K562 (cell line): ENCODE measurements at regions not wholly inside any gene's neighbourhood (a gene's known extent, or its start where the extent isn't known, plus 50 kb on each side); places are given as distances from the start of the nearest gene placed in this dataset.

Source experiments
- FOXA3 ChIP-seq, 2 experiments: fragments of 450-650 bp in 1 of 2; sonication (generic) in 1 of 2; formaldehyde crosslinking; IDR thresholded peaks in 1 of 2; conservative IDR thresholded peaks in 1 of 2; 2 replicates each; pipeline versions ENCODE4 v1.4.0 to v1.8.0; 2020 to 2022; ENCODE audit warnings: mild to moderate bottlenecking in 2 of 2, missing genetic modification reagents in 1 of 2
- MYNN ChIP-seq, 2 experiments: sonication (generic); formaldehyde crosslinking in 1 of 2; IDR thresholded peaks; 2 replicates each; pipeline versions ENCODE4 v1.5.0 to v1.6.1; 2016 to 2020; ENCODE audit warnings: antibody characterized with exemption in 1 of 2, missing genetic modification reagents in 1 of 2
- NR2F6 ChIP-seq: fragments of 450-650 bp; formaldehyde crosslinking; IDR thresholded peaks from 2 replicates; pipeline ENCODE4 v1.4.0; 2020; ENCODE audit warnings: mild to moderate bottlenecking
- PHB2 ChIP-seq: fragments of 450-650 bp; IDR thresholded peaks from 2 replicates; pipeline ENCODE4 v1.6.1; 2017; ENCODE audit warnings: low read depth
- RBM34 ChIP-seq: fragments of 200-400 bp; formaldehyde crosslinking; IDR thresholded peaks from 2 replicates; pipeline ENCODE4 v1.6.1; 2018; ENCODE audit warnings: low read length, borderline replicate concordance; ENCODE audit not compliant: insufficient read depth
- TBP ChIP-seq: optimal IDR thresholded peaks from 2 replicates; pipeline ENCODE3; 2011; ENCODE audit warnings: low read depth, low read length, improper control_type of control experiment
- ZNF224 ChIP-seq: sonication (generic); formaldehyde crosslinking; IDR thresholded peaks from 2 replicates; pipeline ENCODE4 v1.8.0; 2022; ENCODE audit warnings: mild to moderate bottlenecking, missing genetic modification reagents
- ZNF239 ChIP-seq: fragments of 250-450 bp; sonication (Bioruptor Pico); IDR thresholded peaks from 2 replicates; pipeline ENCODE4 v1.4.0; 2020; ENCODE audit warnings: mild to moderate bottlenecking
- ZNF436 ChIP-seq: fragments of 250-450, 450-650 bp; sonication (Bioruptor Pico); formaldehyde crosslinking; IDR thresholded peaks from 2 replicates; pipeline ENCODE4 v1.7.0; 2020; ENCODE audit warnings: mild to moderate bottlenecking
- ZNF699 ChIP-seq: fragments of 250-450 bp; sonication (Bioruptor Pico); IDR thresholded peaks from 2 replicates; pipeline ENCODE4 v1.8.0; 2021; ENCODE audit warnings: mild to moderate bottlenecking, moderate library complexity; ENCODE audit not compliant: insufficient replicate concordance
- ZNF707 ChIP-seq: fragments of 250-450 bp; sonication (Bioruptor Pico); conservative IDR thresholded peaks from 2 replicates; pipeline ENCODE4 v1.8.0; 2022; ENCODE audit warnings: inconsistent platforms, mild to moderate bottlenecking, moderate library complexity
- TF ChIP-seq, protein P1 (sequence below): IDR thresholded peaks from 3 replicates; pipeline ENCODE4 v1.6.1; 2011; ENCODE audit warnings: borderline replicate concordance, mild to moderate bottlenecking, moderate library complexity; ENCODE audit not compliant: insufficient read length; ENCODE audit errors: extremely low read depth
- TF ChIP-seq, protein P2 (sequence below), 3 experiments: fragments of 200-800 bp in 1 of 3; sonication (Bioruptor generic) in 1 of 3; sonication (generic) in 1 of 3; formaldehyde crosslinking in 1 of 3; IDR thresholded peaks; 2 replicates each; pipeline versions ENCODE4 v1.6.1 to v1.8.0; 2016 to 2022; ENCODE audit warnings: mild to moderate bottlenecking in 2 of 3, missing compliant biosample characterization in 2 of 3, missing genetic modification characterization in 2 of 3, missing genetic modification reagents in 1 of 3
- TF ChIP-seq, protein P3 (sequence below): fragments of 250-450 bp; sonication (Bioruptor Pico); IDR thresholded peaks from 2 replicates; pipeline ENCODE4 v1.5.0; 2020; ENCODE audit warnings: mild to moderate bottlenecking
- TF ChIP-seq, protein P4 (sequence below): fragments of 250-450 bp; sonication (Bioruptor Pico); IDR thresholded peaks from 2 replicates; pipeline ENCODE4 v1.8.0; 2021; ENCODE audit warnings: borderline replicate concordance, mild to moderate bottlenecking, moderate library complexity; ENCODE audit not compliant: poor library complexity, severe bottlenecking
- TF ChIP-seq, protein P5 (sequence below): fragments of 450-650 bp; formaldehyde crosslinking; conservative IDR thresholded peaks from 2 replicates; pipeline ENCODE4 v1.4.0; 2022; ENCODE audit warnings: mild to moderate bottlenecking, missing genetic modification characterization

DNA sequence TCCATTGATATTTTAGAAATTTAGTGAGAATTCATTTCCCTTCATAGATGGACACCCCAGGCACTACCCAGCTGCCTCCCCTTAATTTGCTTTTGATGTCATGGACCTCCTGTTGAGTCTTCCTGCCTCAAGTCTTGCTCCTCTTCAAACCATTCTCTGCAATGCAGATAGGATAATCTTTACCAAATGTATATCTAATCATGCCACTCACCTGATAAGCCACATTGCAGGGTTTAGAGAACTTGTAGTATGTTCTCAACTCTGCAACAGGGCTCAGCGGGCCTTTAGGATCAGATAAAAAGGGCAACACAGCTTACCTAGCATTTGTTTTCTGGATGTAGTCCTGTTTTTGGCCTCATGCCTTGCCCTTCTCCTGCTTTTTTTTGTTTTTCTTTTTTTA is 234.5 kb downstream of the EMP1 start (continued):
- TF ChIP-seq, protein P1, sequence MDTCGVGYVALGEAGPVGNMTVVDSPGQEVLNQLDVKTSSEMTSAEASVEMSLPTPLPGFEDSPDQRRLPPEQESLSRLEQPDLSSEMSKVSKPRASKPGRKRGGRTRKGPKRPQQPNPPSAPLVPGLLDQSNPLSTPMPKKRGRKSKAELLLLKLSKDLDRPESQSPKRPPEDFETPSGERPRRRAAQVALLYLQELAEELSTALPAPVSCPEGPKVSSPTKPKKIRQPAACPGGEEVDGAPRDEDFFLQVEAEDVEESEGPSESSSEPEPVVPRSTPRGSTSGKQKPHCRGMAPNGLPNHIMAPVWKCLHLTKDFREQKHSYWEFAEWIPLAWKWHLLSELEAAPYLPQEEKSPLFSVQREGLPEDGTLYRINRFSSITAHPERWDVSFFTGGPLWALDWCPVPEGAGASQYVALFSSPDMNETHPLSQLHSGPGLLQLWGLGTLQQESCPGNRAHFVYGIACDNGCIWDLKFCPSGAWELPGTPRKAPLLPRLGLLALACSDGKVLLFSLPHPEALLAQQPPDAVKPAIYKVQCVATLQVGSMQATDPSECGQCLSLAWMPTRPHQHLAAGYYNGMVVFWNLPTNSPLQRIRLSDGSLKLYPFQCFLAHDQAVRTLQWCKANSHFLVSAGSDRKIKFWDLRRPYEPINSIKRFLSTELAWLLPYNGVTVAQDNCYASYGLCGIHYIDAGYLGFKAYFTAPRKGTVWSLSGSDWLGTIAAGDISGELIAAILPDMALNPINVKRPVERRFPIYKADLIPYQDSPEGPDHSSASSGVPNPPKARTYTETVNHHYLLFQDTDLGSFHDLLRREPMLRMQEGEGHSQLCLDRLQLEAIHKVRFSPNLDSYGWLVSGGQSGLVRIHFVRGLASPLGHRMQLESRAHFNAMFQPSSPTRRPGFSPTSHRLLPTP: no peak
- TF ChIP-seq ZNF239 (CRISPR knock-in tag) (no peak), RBM34 (no peak), ZNF224 (no peak), ZNF699 (CRISPR knock-in tag) (no peak), MYNN (IDR thresholded peaks at IDR 0.05) (no peak), MYNN (CRISPR knock-in tag; IDR thresholded peaks at IDR 0.05) (no peak), NR2F6 (CRISPR knock-in tag) (no peak), TBP (no peak), ZNF436 (no peak), PHB2 (no peak), ZNF707 (no peak), FOXA3 (CRISPR knock-in tag; conservative IDR thresholded peaks at IDR 0.05 in 1 of 2, IDR thresholded peaks at IDR 0.05 in 1 of 2) (no peak)
- TF ChIP-seq, protein P2, sequence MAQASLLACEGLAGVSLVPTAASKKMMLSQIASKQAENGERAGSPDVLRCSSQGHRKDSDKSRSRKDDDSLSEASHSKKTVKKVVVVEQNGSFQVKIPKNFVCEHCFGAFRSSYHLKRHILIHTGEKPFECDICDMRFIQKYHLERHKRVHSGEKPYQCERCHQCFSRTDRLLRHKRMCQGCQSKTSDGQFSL (CRISPR knock-in tag; IDR thresholded peaks at IDR 0.05): no peak
- TF ChIP-seq, protein P2 (tag; IDR thresholded peaks at IDR 0.05): no peak
- TF ChIP-seq, protein P3, sequence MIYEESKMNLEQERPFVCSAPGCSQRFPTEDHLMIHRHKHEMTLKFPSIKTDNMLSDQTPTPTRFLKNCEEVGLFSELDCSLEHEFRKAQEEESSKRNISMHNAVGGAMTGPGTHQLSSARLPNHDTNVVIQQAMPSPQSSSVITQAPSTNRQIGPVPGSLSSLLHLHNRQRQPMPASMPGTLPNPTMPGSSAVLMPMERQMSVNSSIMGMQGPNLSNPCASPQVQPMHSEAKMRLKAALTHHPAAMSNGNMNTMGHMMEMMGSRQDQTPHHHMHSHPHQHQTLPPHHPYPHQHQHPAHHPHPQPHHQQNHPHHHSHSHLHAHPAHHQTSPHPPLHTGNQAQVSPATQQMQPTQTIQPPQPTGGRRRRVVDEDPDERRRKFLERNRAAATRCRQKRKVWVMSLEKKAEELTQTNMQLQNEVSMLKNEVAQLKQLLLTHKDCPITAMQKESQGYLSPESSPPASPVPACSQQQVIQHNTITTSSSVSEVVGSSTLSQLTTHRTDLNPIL: no peak
- TF ChIP-seq, protein P4, sequence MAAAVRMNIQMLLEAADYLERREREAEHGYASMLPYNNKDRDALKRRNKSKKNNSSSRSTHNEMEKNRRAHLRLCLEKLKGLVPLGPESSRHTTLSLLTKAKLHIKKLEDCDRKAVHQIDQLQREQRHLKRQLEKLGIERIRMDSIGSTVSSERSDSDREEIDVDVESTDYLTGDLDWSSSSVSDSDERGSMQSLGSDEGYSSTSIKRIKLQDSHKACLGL (CRISPR knock-in tag): no peak
- TF ChIP-seq, protein P5, sequence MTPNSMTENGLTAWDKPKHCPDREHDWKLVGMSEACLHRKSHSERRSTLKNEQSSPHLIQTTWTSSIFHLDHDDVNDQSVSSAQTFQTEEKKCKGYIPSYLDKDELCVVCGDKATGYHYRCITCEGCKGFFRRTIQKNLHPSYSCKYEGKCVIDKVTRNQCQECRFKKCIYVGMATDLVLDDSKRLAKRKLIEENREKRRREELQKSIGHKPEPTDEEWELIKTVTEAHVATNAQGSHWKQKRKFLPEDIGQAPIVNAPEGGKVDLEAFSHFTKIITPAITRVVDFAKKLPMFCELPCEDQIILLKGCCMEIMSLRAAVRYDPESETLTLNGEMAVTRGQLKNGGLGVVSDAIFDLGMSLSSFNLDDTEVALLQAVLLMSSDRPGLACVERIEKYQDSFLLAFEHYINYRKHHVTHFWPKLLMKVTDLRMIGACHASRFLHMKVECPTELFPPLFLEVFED (CRISPR knock-in tag): no peak
